ENCODE measurements at regions not wholly inside any gene's neighbourhood (a gene's known extent, or its start where the extent isn't known, plus 50 kb on each side); places are given as distances from the start of the nearest gene placed in this dataset.
A peak's percentile ranks its signal among the peaks of the same experiment; 100 is the strongest.

GRCh38 chr6:27584326-27584725 is 111.4 kb upstream of the ZNF184 start (continued):
- no peak for TF ChIP-seq ARNTL (CRISPR knock-in tag; IDR thresholded peaks at IDR 0.05; ENCODE audit: borderline replicate concordance, low read depth)
- TF ChIP-seq TOX (CRISPR knock-in tag; IDR thresholded peaks at IDR 0.05; ENCODE audit: borderline replicate concordance): no peak
- no peak for TF ChIP-seq BACH2 (CRISPR knock-in tag; IDR thresholded peaks at IDR 0.05; ENCODE audit: borderline replicate concordance)
- no peak for TF ChIP-seq TCF4 (CRISPR knock-in tag; IDR thresholded peaks at IDR 0.05; ENCODE audit: borderline replicate concordance)
- TF ChIP-seq, protein P1, sequence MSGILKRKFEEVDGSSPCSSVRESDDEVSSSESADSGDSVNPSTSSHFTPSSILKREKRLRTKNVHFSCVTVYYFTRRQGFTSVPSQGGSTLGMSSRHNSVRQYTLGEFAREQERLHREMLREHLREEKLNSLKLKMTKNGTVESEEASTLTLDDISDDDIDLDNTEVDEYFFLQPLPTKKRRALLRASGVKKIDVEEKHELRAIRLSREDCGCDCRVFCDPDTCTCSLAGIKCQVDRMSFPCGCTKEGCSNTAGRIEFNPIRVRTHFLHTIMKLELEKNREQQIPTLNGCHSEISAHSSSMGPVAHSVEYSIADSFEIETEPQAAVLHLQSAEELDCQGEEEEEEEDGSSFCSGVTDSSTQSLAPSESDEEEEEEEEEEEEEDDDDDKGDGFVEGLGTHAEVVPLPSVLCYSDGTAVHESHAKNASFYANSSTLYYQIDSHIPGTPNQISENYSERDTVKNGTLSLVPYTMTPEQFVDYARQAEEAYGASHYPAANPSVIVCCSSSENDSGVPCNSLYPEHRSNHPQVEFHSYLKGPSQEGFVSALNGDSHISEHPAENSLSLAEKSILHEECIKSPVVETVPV (CRISPR knock-in tag; IDR thresholded peaks at IDR 0.05): no peak
- no peak for TF ChIP-seq PPARA (CRISPR knock-in tag; IDR thresholded peaks at IDR 0.05; ENCODE audit: borderline replicate concordance)
- TF ChIP-seq ZFP30 (CRISPR knock-in tag; IDR thresholded peaks at IDR 0.05): no peak

DNA sequence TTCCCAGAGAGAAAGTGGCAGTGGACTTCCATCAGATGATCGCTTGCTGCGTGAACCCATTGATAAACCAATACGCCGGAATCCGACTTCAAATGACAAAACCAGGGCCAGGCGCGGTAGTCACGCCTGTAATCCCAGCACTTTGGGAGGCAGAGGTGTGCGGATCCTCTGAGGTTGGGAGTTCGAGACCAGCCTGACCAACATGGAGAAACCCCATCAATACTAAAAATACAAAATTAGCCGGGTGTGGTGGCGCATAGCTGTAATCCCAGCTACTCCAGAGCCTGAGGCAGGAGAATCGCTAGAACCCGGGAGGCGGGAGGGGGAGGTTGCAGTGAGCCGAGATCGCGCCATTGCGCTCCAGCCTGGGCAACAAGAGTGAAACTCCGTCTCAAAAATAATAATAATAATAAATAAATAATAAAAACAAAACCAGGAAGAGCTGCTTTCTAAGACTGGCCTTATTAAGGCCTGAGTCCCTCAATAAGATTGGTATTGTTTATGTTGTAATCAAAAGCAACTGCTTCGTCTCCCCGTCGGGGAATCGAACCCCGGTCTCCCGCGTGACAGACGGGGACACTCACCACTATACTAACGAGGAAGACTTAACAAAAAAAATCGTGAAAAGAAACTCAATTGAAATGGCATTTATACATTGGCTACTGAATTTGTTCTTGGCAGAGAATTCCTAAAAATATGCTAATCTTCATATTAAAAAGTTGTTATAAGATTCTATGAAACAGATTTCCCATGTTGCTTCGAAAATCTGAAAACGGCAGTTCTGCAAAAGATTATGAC is 110.2 kb upstream of the ZNF184 start:
- ATAC-seq: peak; percentile 83
- no peak for TF ChIP-seq ZNF8 (CRISPR knock-in tag; IDR thresholded peaks at IDR 0.05)
- no peak for TF ChIP-seq ZC3H10 (CRISPR knock-in tag; IDR thresholded peaks at IDR 0.05)
- TF ChIP-seq ZNF565 (CRISPR knock-in tag; conservative IDR thresholded peaks at IDR 0.05; ENCODE audit: low read depth): no peak
- no peak for TF ChIP-seq BACH2 (CRISPR knock-in tag; IDR thresholded peaks at IDR 0.05; ENCODE audit: borderline replicate concordance)
- no peak for TF ChIP-seq TSHZ2 (CRISPR knock-in tag; IDR thresholded peaks at IDR 0.05)
- no peak for TF ChIP-seq ARNTL (CRISPR knock-in tag; IDR thresholded peaks at IDR 0.05; ENCODE audit: borderline replicate concordance, low read depth)
- TF ChIP-seq CSDC2 (CRISPR knock-in tag; IDR thresholded peaks at IDR 0.05): no peak
- TF ChIP-seq TOX (CRISPR knock-in tag; IDR thresholded peaks at IDR 0.05; ENCODE audit: borderline replicate concordance): no peak
- TF ChIP-seq ZNF70 (CRISPR knock-in tag; IDR thresholded peaks at IDR 0.05): no peak

- no peak for ATAC-seq
Observed at GRCh38 chr6:27579973-27580372, 107.1 kb upstream of the ZNF184 start.

More at GRCh38 chr6:27579973-27580372, 107.1 kb upstream of the ZNF184 start:
- TF ChIP-seq TSHZ2 (CRISPR knock-in tag; IDR thresholded peaks at IDR 0.05): no peak
- TF ChIP-seq PPARA (CRISPR knock-in tag; IDR thresholded peaks at IDR 0.05; ENCODE audit: borderline replicate concordance): no peak
- TF ChIP-seq SNAI2 (CRISPR knock-in tag; IDR thresholded peaks at IDR 0.05): no peak
- TF ChIP-seq, protein P2, sequence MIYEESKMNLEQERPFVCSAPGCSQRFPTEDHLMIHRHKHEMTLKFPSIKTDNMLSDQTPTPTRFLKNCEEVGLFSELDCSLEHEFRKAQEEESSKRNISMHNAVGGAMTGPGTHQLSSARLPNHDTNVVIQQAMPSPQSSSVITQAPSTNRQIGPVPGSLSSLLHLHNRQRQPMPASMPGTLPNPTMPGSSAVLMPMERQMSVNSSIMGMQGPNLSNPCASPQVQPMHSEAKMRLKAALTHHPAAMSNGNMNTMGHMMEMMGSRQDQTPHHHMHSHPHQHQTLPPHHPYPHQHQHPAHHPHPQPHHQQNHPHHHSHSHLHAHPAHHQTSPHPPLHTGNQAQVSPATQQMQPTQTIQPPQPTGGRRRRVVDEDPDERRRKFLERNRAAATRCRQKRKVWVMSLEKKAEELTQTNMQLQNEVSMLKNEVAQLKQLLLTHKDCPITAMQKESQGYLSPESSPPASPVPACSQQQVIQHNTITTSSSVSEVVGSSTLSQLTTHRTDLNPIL (CRISPR knock-in tag; IDR thresholded peaks at IDR 0.05; ENCODE audit: low read depth): no peak
- TF ChIP-seq ZNF70 (CRISPR knock-in tag; IDR thresholded peaks at IDR 0.05): no peak
- no peak for TF ChIP-seq ISL1 (CRISPR knock-in tag; IDR thresholded peaks at IDR 0.05)
- TF ChIP-seq GLIS3 (CRISPR knock-in tag; IDR thresholded peaks at IDR 0.05): no peak
- TF ChIP-seq, protein P1 (CRISPR knock-in tag; IDR thresholded peaks at IDR 0.05): no peak
- TF ChIP-seq RARB (CRISPR knock-in tag; IDR thresholded peaks at IDR 0.05): no peak
- TF ChIP-seq ZNF8 (CRISPR knock-in tag; IDR thresholded peaks at IDR 0.05): no peak
- TF ChIP-seq TOX (CRISPR knock-in tag; IDR thresholded peaks at IDR 0.05; ENCODE audit: borderline replicate concordance): no peak
- no peak for TF ChIP-seq TCF4 (CRISPR knock-in tag; IDR thresholded peaks at IDR 0.05; ENCODE audit: borderline replicate concordance)
- no peak for TF ChIP-seq BACH2 (CRISPR knock-in tag; IDR thresholded peaks at IDR 0.05; ENCODE audit: borderline replicate concordance)
- TF ChIP-seq ARNTL (CRISPR knock-in tag; IDR thresholded peaks at IDR 0.05; ENCODE audit: borderline replicate concordance, low read depth): no peak
- no peak for TF ChIP-seq ESRRG (CRISPR knock-in tag; IDR thresholded peaks at IDR 0.05)
